ENCODE measurements at regions not wholly inside any gene's neighbourhood (a gene's known extent, or its start where the extent isn't known, plus 50 kb on each side); places are given as distances from the start of the nearest gene placed in this dataset.

GRCh38 chr3:80357761-80358160 is 590.0 kb upstream of the ROBO1 start:
- no peaks in the 10 kb centered on the region for H3K9me3 ChIP-seq
- TF ChIP-seq CTCF (IDR thresholded peaks at IDR 0.05), result no peak
- TF ChIP-seq POLR2A (IDR thresholded peaks at IDR 0.05), result no peak

GRCh38 chr3:80355144-80355543 is 587.3 kb upstream of the ROBO1 start:
- WGBS, 2 donors, result 48 to 53% methylated on average over 5 of the region's 5 CpGs
- TF ChIP-seq CTCF (IDR thresholded peaks at IDR 0.05) (no peak), POLR2A (IDR thresholded peaks at IDR 0.05) (no peak)
- no peak for DNase-seq
- no peaks in the 10 kb centered on the region for H3K9me3 ChIP-seq
- no peaks in the 10 kb centered on the region for H3K4me1 ChIP-seq
- no peak overlapping the region for H3K27ac ChIP-seq
- H3K27me3 ChIP-seq, result no peaks in the 10 kb centered on the region
- no peaks in the 10 kb centered on the region for H3K36me3 ChIP-seq
- intact Hi-C loops (cut with DNase I), result no loop called here
- H3K4me3 ChIP-seq, result no peak overlapping the region

More at GRCh38 chr3:80357761-80358160, 590.0 kb upstream of the ROBO1 start:
- Histone ChIP-seq H3K27ac (no peak overlapping the region), H3K4me3 (no peak overlapping the region), H3K4me1 (no peaks in the 10 kb centered on the region), H3K27me3 (no peaks in the 10 kb centered on the region), H3K36me3 (no peaks in the 10 kb centered on the region)
- intact Hi-C loops (cut with DNase I), result no loop called here
- no peak for DNase-seq

GRCh38 chr3:80351201-80351600 is 583.4 kb upstream of the ROBO1 start:
- no peak for TF ChIP-seq CTCF (IDR thresholded peaks at IDR 0.05)
- no peak for TF ChIP-seq POLR2A (IDR thresholded peaks at IDR 0.05)
- H3K4me1 ChIP-seq, result no peaks in the 10 kb centered on the region
- intact Hi-C loops (cut with DNase I), result no loop called here
- no peaks in the 10 kb centered on the region for H3K27me3 ChIP-seq
- H3K36me3 ChIP-seq, result no peaks in the 10 kb centered on the region
- H3K9me3 ChIP-seq, result peaks cover 0 to 8% (median 0%) of the 10 kb centered on the region in 3 donors
- WGBS, 2 donors, result 48% methylated on average over 2 of the region's 2 CpGs
- no peak for DNase-seq
- H3K27ac ChIP-seq, result no peak overlapping the region
- H3K4me3 ChIP-seq, result no peak overlapping the region

- no peak for TF ChIP-seq CTCF (IDR thresholded peaks at IDR 0.05)
- TF ChIP-seq POLR2A (IDR thresholded peaks at IDR 0.05), result no peak
- Histone ChIP-seq H3K9me3 (peaks cover 0 to 8% (median 0%) of the 10 kb centered on the region in 3 donors), H3K4me3 (no peak overlapping the region), H3K4me1 (no peaks in the 10 kb centered on the region), H3K36me3 (no peaks in the 10 kb centered on the region), H3K27ac (no peak overlapping the region), H3K27me3 (no peaks in the 10 kb centered on the region)
- no peak for DNase-seq
- intact Hi-C loops (cut with DNase I), result no loop called here
- 68 to 85% methylated on average over 4 of the region's 4 CpGs for WGBS, 2 donors
Observed at GRCh38 chr3:80350771-80351170, 583.0 kb upstream of the ROBO1 start.

- Histone ChIP-seq H3K27ac (no peak overlapping the region), H3K9me3 (peaks cover 0 to 10% (median 3%) of the 10 kb centered on the region in 3 donors), H3K4me1 (no peaks in the 10 kb centered on the region), H3K36me3 (no peaks in the 10 kb centered on the region), H3K4me3 (no peak overlapping the region), H3K27me3 (no peaks in the 10 kb centered on the region)
- no peak for TF ChIP-seq POLR2A (IDR thresholded peaks at IDR 0.05)
- no peak for TF ChIP-seq CTCF (IDR thresholded peaks at IDR 0.05)
- intact Hi-C loops (cut with DNase I), result no loop called here
- WGBS, 2 donors, result 50 to 54% methylated on average over 4 of the region's 4 CpGs
- no peak for DNase-seq
Observed at GRCh38 chr3:80338366-80338765, 570.6 kb upstream of the ROBO1 start.

All from esophagus squamous epithelium (tissue), 5 donors.